HG02763 (cell line): ENCODE measurements at regions not wholly inside any gene's neighbourhood (a gene's known extent, or its start where the extent isn't known, plus 50 kb on each side); places are given as distances from the start of the nearest gene placed in this dataset.
"Not testable (repeated sequence)": the region's sequence is repeated elsewhere in the genome, so short reads cannot be mapped to it uniquely, and the experiment has no call there.

Source experiments
- ATAC-seq: cut with Tn5 transposase; IDR thresholded peaks from one replicate; pipeline ENCODE4 v1.9.1; 2021; ENCODE audit warnings: mild to moderate bottlenecking, moderate library complexity; ENCODE audit not compliant: unreplicated experiment

DNA sequence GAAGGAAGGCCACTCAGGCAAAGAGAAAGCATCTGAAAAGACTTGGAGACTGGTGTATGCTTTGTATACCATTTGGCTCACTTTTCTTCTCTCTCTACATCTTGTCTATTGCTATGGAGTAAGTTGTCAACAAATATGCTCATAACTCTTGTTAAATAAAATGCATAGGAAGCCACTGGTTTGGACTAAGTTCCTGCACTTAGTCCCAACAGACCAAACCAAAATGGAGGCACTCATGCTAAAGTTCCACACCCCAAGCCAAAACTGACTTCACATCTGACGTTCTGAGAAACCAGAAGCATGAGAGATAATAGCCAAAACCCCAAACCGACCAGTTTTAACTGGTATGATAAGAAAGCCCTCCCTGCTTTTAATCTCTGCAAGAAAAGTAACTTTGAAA, 135.3 kb upstream of the LYPLAL1 start:
- no peak for ATAC-seq

DNA sequence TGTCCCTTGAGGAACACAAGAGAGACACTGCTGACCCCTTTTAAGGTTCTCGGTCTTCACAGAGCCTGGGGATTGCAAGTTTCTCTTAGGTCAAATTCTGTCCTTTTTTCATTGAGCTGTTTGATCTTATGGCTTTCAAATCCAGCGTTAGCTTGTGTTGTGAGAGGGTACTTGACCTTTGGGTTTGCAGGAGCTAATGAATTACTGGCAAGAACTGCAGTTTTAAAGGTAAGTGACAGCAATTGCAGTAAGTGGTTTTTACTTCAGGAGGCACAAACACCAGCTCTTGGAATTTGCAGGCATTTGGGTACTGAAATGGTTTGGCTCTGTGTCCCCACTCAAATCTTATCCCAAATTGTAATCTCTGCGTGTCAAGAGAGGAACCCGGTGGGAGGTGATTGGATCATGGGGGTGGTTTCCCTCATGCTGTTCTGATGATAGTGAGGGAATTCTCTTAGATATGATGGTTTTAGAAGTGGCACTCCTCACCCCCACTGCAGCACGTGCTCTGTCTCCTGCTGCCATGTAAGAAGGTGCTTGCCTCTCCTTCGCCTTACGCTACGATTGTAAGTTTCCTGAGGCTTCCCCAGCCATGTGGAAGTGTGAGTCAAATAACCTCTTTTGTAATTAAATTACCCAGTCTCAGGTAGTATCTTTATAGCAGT, 134.5 kb upstream of the LYPLAL1 start:
- no peak for ATAC-seq

DNA sequence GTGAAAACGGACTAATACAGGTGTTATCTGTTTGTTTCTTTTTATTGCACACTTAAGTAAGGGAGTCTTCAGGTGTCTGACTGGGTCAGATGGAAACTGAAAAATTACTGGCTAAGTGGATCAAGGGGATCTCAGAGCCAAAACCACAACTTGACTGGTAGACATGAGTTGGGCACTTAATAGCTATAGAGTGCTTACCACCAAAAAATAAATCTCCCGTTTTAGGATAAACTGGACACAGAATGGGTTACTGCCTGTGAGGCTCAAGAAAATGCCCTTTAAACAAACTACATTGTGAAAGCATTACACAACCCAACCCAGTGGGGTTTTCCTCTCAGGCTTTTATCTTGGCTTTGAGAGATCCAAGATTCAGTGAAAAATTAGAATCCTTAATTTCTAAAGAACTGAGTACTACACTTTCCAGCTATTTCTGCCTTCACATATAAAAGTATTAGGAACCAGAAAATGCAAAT, 134.0 kb upstream of the LYPLAL1 start:
- no peak for ATAC-seq

DNA sequence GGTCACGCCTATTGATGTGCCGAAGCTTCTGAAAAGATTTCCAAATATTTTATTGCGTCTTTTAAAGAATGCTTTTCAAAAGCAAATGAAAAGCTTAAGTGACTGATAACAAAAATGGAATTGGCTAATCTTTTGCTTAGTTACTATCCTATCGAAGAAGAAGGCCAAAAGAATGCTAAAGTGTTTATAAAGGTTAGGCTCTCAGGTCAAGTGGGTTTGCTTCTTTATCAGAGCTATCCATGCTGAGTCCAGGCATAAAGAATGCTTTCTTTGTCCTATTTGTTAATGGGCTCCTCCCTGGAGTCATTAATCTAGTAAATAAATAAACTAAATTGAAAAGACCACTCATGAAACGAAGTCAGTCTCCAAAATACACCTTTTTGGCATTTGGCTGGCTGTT, 133.4 kb upstream of the LYPLAL1 start:
- no peak for ATAC-seq

DNA sequence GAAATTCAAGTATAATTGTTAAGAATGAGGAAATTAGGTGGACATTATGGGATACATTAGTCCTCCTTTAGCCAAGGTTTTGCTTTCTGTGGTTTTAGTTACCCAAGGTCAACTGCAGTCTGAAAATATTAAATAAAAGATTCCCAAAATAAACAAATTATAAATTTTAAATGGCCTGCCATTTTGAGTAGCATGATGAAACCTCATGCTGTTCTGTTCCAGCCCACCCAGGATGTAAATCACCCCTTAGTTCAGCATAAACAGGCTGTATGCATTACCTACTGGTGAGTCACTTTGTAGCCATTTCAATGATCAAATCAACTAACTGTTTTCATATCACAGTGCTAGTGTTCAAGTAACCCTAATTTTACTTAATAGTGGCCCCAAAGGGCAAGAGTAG, 132.5 kb upstream of the LYPLAL1 start:
- no peak for ATAC-seq

DNA sequence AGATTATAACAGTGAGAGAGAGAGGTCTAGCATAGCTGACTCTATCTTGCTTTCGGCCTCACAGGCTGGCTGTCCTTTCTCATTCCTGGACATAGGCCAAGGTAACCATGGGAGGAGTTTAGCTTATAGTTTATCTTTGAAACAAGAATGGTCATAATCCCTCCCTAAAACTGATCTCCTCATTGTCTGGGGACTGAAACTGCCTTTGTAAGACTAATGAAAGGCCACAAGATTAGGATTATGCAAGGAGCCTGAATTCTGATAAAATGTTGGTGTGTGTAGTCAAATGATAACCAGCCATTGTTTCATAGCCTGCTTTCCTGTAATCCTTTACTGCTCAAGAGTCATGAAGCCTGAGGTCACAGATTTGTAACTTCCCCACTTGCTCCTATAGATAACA, 131.9 kb upstream of the LYPLAL1 start:
- no peak for ATAC-seq

DNA sequence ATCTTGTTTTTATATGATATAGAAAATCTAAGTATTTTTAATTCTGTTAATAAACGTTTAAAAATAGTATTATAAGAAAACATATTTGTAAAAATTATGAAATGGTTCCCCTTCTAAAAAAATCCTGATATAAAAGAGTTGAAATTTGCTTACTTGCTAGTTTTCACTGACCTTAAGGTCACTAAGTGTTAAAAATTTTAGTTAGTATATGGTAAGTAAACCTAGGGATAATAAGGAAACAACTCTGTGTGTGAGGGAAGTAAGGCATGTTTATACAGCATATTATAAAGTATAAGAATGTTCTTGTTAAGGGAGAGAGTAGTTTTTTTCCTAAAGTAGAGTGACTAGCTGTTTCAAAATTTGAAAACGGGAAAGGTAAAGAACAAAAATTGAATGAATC, 130.9 kb upstream of the LYPLAL1 start:
- ATAC-seq: no peak

DNA sequence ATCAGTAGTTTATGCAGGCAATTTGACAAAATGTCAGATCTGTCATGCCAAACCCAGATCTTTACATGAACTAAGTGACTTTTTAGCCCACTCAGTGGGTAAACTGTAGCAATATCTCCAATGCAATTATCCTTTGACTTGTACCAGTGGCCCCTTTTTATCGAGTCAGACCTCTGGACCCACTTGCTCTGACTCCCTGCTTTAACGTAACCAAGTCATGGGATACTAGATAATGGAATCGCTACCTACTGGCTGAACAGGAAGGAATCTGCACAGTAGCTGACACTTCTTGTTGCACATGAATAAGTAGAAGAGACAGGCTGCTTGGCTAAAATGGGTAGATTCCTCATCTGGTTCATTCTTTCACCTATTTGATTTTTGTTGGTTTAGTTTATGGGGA, 128.4 kb upstream of the LYPLAL1 start:
- ATAC-seq: no peak

DNA sequence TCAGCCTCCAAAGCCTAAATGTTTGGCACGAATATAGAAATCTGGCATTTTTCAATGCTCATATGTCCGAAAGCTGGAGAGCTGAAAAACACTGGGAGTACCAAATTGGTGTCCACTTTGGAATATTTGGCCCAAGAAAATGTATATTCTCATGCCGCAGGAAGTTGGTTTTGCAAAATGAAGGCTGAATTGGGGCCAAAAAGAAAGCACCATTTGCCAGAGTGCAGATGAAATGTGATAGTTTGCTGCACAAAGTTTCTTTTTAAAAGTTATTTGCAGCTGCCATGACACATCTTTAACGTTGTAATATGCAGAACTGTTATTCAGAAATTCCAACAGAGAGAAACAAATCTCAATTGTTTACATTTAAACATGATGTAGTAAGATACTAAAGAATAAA, 124.2 kb upstream of the LYPLAL1 start:
- ATAC-seq: no peak

DNA sequence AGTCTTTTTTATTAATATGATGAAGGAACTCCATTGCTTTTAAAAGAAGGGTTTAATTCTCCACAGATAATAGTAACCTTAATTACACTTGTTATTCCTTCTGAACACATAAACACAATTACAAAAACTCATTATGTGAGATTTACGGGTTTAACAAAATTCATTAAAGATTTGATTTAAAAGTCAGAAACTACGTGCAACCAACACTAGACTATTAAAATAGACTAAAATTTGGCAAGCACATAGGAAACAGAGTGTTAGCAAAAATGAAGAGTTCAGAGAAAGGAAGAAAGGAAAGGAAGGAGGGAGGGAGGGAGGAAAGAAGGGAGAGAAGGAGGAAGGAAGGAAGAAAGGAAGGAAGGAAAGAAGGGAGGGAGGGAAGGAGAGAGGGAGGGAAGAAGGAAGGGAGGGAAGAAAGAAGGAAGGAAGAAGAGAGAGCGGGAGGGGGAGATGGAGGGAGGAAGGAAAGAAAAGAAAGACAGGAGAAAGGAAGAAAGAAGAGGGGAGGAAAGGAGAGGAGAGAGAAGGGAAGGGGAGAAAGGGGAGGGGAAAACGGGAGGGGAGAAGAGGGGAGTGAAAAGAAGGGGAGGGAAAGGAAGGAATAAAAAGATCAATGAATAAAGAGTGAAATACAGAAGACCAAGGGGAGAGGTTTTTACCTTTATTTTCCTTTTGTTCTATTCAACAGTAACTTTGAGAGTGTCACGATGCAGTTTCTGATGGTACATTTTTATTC, 123.4 kb upstream of the LYPLAL1 start:
- no peak for ATAC-seq

DNA sequence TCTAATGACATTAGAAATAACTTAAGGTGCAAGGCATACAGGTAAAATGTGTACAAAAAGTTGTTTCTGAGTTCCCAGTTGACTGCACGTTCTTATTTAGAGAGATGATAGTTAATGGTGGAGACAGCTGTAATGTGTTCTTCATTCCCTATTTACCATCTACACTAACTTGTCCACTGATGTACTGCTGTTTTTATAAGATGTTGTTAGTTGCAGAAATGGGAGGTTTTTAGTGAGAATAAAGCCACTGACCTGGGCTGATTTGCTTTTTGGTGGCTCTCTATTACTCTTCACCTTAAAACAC, 122.9 kb upstream of the LYPLAL1 start:
- ATAC-seq: no peak

DNA sequence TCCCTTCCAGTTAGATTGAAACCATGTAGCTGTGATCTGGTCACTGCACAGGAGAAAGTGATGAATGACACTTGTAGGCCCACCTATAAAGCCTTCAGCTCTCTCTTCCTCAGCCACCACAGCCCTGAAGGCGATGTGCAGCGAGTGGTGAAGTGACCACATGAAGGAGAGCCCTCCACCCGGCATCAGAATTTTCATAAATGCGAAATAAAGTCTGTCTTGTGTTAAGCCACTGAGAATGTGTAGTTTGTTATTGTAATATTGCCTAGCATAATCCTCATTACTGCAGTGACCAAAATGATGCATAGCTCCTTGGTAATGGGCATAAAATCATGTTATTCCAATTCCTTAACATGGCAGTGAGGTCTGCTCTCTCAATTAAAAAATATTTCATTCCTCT, 122.1 kb upstream of the LYPLAL1 start:
- ATAC-seq: no peak

DNA sequence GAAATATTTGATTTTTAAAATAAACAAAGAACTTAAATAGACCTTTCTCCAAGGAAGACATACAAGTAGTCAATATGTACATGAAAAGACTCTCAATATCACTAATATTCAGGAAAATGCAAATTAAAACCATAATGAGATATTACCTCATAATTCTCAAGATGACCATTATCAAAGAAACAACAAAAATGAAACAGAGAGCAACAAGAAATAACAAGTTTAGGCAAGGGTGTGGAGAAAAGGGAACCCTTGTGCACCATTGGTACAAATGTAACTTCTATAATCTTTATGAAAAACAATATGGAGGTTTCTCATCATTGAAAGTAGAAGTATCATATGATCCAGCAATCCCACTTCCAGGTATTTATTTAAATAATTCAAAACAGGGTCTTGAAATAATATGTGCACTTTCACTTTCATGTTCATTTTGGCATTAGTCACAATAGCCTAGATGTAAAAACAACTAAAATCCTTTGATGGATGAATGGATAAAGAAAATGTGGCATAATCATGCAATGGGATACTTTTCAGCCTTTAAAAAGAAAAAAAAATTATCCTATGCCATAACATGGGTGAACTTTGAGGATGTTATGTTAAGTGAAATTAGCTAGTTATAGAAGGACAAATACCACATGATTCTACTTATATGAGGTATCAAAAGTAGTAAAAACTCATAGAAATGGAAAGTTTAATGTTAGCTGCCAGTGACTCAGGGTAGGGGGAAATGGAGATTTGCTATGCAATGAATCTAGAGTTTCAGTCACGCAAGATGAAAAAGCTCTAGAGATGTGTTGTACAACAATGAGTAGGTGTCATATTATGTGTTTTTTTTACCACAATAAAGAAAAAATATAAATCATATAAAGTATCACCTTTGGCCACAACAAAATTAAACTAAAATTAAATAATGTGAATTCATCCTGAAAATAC, 114.5 kb upstream of the LYPLAL1 start:
- no peak for ATAC-seq

DNA sequence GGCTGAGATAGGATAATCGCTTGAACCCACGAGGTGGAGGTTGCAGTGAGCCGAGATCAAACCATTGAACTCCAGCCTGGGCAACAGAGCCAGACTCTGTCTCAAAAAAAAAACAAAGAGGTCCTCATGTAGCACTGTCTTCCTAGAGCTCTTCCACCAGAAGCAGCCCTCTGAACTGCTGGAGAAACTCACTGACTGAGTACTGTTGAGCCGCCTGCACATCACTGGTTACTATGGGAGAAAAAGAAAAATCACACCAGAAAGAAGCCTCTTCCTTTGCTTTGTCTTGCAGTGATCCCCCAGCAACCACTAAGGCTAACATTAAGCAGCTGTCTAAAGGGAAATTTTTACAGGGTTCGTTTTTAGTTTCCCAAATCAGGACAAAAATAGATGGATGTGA, 112.9 kb upstream of the LYPLAL1 start:
- ATAC-seq: no peak

DNA sequence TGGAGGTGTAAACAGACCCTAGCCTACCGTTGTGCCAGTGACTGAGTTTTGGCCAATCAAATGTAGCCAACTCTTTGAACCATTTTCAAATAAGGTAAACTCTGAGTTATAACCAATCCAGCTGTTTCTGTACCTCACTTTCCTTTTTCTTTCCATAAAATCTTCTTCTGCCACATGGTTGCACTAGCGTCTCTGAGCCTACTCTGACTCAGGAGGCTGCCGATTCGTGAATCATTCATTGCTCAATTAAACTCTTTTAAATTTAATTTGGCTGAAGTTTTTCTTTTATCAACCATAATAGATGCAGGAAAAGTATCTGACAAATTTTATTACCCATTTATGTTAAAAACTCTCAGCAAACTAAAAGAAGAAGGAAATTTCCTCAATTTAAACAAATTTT, 111.5 kb upstream of the LYPLAL1 start:
- no peak for ATAC-seq

DNA sequence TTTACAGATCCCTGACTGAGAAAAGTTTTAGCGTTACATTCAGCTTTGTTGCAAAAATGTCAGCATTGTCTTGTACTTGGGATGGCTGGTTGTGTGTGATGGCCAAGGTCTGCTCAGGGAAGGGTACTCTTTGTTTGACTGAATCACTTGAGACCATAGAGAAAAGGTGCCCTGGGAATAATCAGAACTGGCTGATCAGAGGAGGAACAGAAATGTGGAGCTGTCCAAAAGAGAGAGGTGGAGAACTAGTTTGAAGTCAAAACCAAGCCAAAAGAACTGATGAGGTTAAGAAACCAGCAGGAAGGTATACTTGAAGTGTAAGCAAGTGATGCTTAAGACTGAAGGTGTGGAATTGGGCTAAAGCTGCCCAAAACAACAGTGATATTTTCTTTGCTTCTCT, 107.6 kb upstream of the LYPLAL1 start:
- ATAC-seq: no peak

DNA sequence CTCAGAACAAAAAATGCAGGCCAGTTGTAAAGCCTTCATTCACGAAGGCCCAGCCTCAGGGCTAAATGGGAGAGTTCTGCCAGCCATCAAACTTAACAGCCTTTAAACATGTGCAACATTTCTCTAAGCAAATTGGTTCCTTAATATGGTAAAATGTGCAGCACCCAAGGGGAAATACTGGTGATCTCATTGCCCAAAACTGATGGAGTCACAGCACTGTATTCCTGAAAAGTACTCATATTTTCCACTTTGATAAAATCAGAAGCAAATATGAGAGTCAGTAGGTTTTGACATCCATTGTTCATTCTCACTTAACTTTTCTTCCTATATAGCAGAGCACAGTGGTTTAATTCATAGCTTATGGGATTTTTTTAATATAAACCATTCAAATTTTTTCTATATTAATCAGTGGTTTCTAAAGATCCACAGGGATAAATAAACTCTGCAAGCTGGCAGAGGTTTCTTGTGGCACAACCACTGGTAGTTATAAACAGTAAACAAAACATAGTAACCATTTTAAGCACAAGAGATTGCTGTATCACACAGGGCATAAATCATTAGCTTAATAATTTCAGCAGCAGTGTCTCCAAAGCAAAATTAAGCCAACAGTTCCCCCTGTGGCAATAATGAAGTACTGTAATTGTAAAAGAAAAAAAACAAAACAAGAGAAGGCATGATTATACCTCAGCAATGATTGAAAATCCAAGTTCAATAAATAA, 106.9 kb upstream of the LYPLAL1 start:
- ATAC-seq: no peak

DNA sequence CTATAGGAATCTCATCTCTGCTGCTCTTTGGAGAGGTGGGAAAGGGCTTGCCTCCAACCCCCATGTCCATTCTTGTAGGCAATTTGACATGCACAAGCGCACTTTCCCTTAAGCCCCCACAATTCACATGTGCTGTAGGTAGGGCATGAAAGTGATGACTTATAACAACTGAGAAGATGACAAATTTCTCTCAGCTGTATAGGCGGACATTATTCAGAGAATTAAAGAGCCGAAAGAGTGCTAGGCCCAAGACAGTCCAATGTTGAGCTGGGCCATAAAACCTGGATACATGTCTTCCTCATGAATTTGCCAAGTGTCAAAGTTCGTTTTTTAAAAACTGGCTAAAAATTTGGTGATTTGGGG, 106.3 kb upstream of the LYPLAL1 start:
- no peak for ATAC-seq

DNA sequence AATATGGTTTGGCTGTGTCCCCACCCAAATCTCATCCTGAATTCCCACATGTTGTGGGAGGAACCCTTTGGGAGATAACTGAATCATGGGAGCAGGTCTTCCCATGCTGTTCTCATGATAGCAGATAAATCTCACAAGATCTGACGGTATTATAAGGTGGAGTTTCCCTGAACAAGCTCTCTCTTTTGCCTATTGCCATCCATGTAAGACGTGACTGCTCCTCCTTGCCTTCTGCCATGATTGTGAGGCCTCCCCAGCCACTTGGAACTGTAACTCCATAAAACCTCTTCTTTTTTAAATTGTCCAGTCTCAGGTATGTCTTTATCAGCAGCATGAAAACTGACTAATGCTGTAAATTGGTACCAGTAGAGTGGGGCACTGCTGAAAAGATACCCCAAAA, 103.3 kb upstream of the LYPLAL1 start:
- not testable (repeated sequence) for ATAC-seq

DNA sequence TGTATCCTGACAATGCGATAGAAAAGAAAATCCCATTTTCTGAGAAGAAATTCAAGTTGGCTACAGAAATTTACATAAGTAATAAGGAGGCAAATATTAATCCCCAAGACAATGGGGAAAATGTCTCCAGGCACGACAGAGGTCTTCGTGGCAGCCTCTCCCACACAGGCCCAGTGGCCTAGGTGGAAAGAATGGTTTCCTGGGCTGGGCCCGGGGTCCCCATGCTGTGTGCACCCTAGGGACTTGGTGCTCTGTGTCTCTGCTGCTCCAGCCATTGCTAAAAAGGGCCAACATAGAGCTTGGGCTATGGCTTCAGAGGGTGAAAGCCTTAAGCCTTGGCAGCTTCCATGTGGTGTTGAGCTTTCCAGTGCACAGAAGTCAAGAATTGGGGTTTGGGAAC, 102.5 kb upstream of the LYPLAL1 start:
- no peak for ATAC-seq

DNA sequence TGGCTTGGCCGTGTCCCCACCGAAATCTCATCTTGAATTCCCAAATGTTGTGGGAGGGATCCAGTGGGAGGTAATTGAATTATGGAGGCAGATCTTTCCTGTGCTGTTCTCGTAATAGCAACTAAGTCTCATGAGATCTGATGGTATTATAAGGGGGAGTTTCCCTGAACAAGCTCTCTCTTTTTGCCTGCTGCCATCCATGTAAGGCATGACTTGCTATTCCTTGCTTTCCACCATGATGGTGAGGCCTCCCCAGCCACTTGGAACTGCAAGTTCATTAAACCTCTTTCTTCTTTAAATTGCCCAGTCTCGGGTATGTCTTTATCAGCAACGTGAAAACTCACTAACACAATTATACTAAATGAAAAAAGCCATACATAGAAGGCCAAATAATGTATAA, 101.3 kb upstream of the LYPLAL1 start:
- ATAC-seq: no peak
